Putamen (tissue), 1 donor: ENCODE measurements at regions not wholly inside any gene's neighbourhood (a gene's known extent, or its start where the extent isn't known, plus 50 kb on each side); places are given as distances from the start of the nearest gene placed in this dataset.

Experiments
- DNase-seq: peaks from one replicate; pipeline ENCODE4 v3.0.0-alpha.2; 2016; ENCODE audit warnings: low spot score

DNA sequence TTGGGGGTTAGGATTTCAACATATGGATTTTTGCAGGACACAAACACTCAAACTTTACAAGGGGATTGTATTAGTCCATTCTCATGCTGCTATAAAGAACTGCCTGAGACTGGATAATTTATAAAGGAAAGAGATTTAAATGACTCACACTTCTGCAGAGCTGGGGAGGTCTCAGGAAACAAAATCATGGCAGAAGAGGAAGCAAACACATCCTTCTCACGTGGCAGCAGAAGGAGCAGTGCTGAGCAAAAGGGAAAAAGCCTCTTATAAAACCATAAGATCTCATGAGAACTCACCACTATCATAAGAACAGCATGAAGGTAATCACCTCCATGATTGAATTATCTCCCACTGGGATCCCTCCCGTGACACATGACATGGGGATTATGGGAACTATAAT is 1183.1 kb downstream of the ZPLD1 start:
- no peak for DNase-seq

DNA sequence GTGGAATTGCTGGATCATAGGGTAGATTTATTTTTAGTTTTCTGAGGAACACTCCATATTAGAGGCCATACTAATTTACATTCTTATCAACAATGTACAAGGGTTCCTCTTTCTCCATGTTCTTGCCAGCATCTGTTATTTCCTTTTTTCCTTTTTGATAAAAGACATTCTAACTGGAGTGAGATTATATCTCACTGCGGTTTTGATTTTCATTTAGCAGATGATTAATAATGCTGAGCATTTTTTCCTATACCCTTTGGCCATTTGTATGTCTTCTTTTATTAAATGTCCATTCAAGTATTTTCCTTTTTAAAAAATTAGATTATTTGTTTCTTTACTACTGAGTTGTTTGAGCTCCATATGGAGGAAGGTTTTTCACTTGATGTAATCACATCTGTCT is 1189.5 kb downstream of the ZPLD1 start:
- DNase-seq: no peak

DNA sequence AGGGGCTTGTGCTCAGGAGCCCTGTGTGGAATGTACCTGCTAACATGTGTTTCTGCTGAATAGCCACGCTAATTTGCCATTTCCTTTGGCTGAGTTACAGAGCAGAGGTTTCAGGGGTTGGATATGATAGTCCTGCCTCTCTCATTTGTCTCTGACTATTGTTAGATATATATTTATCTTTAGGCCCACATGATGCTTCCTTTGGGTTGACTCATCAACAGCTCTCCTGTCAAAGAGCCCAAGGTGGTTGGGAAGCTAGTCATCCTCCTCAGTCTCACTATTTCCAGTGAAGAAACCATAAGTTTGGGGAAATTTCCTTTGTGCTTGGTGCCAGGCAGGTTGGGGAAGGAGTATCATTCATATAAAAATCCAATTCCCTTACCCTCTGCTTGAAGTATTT is 1194.6 kb downstream of the ZPLD1 start:
- DNase-seq: no peak

DNA sequence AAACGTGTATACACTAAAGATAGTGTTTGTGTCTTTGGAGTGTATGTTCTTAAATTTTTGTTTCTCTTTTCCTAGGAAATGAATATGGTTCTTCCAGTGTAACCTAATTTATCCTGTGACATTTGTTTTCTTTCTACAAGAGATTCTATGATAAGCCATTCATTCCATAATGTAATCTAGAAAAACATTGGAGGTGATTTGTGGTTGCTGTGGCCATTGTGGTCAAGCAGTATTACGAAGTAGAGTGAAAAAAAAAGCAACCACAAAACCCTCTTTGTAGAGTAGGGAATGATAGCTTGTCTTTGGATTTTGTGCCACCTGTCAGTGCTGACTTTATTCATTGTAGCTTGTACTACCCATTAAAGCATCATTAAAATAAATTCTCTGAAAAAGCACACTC is 1209.6 kb downstream of the ZPLD1 start:
- DNase-seq: no peak

DNA sequence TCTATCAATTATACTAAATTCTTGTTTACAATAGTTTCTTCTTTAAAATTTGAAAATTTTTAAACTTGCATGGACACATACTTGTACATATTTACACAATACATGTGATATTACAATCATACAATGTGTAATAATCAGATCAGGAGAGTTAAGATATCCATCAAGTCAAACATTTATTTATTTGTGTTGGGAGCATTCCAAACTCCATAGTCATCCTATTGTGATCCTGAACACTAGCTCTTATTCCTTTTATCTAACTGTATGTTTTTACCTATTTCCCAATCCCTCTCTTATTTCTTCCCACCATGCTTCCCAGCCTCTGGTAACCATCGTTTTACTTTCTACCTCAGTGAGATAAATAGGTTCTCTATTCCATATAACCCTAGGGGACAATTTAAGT is 1219.2 kb downstream of the ZPLD1 start:
- no peak for DNase-seq

DNA sequence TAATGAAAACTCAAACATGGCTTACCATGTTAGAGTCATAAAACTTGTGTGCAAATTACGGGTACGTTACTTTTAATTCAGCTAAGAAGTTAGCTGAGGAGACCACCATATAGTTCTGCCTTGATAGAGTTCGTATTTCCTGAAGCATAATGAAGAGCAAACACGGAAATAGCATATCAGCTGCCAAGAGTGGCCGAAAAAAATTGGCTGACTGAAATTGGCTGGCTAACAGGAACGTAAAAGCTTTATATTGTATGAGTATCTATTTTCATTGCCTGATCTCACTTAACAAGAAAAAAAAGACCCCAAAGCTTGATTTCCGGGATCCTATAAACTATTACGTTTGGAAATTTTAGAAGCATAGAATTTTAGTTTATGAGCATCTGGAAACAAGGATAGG is 1222.9 kb downstream of the ZPLD1 start:
- no peak for DNase-seq

DNA sequence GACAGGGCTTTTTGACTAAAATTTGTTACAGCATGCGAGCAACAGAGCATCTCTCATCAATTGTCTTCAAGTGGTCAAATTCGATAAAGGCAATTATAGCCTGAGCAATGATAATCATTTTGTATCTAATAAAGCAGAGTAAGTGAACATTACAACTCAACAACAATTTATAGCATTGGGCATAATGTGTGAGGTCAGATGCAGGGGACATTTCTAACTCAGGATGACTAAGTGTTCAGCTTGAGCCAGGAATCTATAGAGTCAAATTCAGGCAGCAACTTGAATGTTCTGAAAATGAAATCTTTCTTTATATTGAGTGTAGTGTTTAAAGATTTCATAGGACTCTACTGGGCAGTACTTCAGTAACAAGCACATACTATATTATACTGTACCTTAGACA is 1226.0 kb downstream of the ZPLD1 start:
- DNase-seq: no peak

DNA sequence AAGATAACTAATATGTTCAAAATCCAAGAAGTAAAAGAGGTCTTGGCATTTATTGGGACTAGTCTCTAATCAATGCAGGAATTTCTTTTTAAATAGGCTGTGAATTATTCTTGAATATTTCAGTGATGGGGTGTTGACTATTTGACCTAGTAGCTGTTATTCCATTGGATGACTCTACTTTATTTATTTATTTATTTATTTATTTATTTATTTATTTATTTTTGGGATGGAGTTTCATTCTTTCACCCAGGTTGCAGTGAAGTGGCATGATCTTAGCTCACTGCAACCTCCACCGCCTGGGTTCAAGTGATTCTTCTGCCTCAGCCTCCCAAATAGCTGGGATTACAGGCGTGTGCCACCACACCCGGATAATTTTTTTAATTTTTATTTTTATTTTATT is 1227.8 kb downstream of the ZPLD1 start:
- no peak for DNase-seq

DNA sequence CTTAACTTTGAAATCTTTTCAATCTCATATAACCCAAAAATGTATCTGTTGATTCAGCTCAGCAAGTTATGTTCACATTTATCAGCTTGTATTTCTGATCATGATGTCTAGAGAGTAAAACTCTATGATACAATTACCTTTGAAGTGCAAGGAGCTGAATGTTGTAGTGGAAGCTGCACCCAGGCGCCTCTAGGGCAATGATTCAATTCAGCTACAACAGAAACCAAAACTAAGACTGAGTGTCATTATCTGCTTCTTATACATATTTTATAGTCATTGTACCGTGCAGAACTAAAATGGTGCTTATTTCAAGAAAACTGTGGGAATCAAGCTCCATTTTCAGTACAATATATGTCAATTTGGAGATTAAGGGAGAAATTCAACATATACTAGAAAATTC is 1237.5 kb downstream of the ZPLD1 start:
- no peak for DNase-seq

DNA sequence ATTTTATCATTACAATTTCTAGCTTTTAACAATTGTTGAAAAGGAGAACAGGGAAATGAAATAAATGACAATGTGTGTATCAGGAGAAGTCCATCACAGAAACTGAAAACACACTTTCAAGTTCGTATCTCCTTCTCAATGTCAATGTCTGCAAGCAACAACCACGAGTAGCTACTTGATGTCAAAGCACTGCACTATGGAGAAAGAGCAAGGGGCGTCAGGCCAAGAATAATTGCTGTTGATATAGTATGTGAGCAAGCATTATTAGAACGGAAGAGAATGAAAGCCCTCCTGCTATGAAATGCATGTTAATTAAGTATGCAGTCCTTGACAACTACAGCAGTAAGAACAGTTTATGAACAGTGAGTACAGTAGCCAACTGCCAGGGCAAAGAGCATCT is 1250.1 kb downstream of the ZPLD1 start:
- no peak for DNase-seq

DNA sequence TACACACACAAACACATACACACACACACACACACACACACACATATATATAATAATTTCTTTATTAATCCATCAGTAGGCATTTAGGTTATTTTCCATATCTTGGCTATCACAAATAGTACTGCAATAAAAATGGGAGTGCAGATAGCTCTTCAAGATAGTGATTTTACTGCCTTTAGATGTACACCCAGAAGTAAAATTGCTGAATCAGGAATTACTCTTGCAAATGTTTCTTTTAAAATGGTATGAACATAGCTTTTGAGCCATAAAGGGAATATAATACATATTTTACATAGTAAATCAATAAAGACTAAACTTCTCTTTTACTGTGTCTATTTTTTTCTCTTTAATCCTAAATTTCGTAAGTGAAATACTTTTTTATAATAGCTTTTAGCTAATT is 1251.1 kb downstream of the ZPLD1 start:
- no peak for DNase-seq

DNA sequence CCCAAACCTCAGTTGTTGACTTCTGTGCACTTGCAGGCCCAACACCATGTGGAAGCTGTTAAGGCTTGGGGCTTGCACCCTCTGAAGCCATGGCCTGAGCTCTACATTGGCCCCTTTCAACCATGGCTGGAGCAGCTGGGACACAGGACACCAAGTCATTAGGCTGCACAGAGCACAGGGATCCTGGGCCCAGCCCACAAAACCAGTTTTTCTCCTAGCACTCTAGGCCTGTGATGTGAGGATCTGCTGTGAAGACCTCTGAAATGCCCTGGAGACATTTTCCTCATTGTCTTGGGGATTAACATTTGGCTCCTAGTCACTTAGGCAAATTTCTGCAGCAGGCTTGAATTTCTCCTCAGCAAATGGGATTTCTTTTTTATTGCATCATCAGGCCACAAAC is 1255.7 kb downstream of the ZPLD1 start:
- no peak for DNase-seq

DNA sequence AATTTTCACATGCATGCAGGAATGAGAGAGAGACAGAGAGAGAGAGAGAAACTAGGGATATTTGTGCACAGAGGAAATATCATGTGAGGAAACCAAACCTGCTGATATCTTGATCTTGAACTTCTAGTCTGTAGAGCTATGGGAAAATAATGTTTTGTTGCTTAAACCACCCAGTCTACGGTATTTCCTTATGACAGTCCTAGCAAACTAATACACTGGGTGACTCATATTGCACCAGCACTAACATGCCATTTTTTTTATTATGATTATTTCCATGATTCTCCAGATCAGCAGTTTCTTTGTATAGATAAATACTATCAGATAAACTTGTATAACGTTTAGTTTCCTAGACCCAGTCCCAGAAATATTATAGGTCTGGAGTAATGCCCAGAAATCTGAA is 1259.0 kb downstream of the ZPLD1 start:
- no peak for DNase-seq

DNA sequence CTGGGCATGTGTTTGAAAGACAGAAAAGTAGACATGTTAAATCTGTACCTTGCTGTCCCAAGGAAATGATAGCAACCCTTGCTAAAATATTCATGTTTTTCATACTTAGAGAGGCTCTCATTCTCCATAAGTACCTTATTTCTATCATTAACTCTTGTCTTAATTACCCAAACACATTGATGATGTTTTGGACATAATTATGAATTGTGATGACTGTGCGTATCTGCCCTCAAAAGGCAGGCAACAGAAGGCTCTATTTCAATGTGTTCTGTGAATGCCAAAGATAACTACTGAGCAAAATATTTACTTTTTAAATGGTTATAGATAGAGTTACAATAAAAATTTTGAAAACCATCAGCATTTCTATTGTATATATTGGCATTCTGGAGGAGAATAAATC is 1263.8 kb downstream of the ZPLD1 start:
- DNase-seq: no peak

DNA sequence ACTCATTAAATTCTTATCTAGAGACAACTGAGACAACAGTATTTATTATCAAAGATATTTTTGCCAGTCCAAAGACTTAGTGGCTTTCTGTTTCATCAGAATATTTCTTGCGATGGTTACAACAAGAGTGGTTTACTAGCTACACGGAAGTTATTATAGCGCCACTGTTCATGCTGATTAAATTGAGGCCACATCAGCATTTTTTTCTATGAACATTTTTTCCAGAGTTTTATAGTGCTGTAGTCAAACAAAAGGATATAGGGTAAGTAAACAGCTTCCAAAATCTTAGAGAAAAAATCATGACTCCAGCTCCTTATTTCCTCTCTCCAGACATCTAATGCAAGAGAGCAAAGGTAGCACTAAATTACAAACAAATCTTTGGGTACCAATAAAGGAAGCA is 1264.4 kb downstream of the ZPLD1 start:
- no peak for DNase-seq

DNA sequence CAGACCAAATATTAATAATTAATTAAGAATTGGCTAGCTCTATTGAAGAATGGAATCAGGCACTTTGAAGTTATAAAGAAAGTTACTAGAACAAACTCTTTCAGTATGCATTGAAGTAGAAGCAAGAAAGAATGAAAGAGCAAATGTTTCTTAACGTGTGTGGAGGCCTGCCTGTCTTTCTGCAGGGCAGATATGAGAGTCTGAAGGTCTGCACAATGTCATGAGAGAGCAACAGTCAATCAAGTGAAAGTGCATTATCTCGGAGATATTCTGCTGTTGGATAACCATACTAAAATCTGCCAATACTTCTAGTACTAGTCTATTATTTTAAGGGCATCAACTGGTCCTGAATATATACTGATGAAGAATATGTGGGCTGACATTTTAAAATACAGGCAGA is 1270.8 kb downstream of the ZPLD1 start:
- no peak for DNase-seq

DNA sequence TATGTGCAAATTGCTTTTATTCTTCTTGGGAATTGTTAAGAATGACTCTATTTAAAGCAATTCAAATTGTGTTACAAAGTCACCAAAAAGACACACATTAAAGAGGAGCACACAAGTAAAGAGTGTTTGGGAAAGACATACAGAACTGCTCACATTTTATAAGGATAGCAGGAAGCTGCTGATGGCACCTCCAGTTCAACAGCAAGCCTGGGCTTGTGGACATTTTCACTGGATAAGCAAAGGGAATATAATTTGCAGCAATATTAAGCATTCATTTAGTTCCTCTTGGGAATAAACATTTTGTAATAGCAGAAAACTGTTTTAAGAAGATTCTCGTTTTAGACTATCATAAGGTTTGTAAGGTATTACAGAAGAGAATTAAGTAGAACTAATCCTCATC is 1271.9 kb downstream of the ZPLD1 start:
- no peak for DNase-seq

DNA sequence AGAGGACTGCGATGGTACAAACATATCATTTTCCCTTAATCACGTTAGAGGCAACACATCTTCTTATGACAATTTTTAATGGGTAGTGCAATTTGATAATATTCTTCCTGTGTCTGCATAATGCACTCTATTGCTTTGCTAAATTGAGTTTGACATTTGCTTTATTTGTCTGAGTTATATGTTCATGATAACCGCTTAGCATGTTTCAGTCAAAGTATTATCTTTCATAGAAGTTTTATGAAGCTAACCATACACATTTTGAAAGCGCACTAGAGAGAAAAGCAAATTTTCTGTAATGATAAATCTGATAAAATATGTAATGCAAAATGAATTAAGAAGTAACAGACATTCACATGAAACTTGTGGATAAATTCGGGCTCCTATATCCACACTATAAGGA is 1276.9 kb downstream of the ZPLD1 start:
- no peak for DNase-seq

DNA sequence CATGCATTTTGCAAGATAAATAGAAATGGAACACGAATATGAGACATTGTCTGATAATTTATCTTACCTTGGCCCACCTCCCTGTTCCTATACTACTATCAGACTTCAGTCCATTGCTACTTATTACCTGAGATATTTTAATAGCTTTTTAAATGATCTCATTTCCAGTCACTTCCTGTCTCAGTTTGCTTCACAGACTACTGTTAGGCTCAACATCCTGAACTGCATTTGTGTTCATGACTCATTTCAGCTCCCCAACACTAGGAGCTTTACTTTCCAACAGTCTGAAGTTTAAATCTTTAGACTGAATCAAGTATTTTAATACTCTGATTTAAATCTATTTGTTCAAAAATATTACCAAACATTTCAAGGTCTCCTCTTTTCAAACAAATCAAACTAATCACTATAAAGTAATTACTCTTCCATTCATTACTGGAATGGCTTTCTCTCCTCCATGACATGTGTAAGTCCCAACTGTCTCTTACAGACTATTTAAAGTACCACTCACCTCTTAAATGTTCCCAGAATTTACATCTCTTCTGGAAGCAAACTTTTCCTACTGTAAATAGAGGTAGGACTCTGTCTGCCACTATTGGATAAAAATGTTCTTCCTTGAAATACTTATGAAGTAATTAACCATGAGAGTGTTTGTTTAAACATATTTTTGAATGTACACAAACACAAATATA is 1277.6 kb downstream of the ZPLD1 start:
- DNase-seq: no peak

DNA sequence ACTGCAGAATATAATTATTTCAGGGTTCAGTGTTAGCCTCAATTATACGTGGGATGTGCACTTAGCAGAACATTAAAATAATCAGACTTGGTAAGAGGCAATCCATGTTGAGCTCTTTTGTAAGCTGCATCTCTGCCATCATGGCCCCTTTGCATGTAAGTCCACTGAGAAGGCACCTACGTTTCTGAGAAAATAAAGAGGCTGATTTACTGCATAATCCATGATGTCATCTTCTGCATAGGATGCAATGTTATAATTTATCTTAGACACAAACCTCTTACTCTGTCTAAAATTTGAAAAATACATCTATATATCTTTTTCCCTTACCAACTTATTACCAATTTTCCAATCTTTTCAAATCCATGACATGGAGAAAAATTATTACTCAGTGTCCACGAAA is 1294.7 kb downstream of the ZPLD1 start:
- no peak for DNase-seq

DNA sequence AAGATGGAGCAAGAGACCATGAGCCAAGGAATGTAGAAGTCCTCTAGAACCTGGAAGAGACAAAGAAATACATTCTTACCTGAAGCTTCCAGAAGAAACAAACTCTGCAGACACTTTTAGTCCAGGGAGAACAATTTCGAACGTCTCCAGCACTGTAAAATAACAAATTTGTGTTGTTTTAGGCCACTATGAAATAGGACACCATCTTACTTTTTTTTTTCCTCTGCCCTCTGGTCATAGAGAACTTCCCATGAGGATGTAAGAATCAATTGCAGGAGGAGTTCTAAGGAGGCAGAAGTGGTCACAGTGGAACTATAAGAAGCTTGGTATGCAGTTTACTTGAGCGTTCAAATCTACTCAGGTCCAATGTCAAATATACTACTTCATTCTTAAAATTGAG is 1295.9 kb downstream of the ZPLD1 start:
- DNase-seq: no peak

DNA sequence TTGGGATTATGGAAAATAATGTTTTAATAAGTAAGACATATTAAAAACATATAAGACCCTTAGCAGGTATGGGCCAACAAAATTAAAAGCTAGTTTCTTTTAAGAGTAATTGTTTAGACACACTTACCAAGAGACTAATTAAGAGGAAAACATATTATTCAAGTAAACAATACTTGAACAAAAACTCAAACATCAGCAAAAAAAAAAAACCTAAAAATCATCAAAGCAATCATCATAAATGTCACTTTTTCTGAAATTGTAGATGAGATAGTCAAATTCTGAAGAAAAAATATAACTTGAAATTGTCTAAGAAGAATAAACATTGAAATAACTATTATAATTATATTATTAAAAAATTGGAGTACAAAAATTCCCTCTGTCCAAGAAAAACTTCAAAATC is 1318.2 kb downstream of the ZPLD1 start:
- DNase-seq: no peak

DNA sequence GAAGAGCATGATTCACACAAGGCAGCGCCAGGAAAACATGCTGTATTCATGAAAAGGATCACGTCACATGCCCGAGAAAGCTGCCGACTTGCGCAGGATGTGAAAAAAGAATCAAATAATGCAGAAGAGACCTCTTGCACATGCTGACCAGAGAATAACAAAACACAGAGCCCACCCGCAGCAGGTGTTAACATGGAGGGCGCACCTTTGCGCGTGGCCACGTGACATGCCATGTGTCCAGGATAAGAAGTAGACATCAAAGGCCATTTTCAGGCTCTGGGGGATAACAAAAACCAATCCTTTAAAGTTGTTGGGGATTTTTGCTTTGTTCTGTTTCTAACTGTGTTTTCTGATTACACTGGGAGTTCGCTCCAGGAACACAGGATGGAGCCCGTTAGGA is 1332.8 kb downstream of the ZPLD1 start:
- DNase-seq: no peak

DNA sequence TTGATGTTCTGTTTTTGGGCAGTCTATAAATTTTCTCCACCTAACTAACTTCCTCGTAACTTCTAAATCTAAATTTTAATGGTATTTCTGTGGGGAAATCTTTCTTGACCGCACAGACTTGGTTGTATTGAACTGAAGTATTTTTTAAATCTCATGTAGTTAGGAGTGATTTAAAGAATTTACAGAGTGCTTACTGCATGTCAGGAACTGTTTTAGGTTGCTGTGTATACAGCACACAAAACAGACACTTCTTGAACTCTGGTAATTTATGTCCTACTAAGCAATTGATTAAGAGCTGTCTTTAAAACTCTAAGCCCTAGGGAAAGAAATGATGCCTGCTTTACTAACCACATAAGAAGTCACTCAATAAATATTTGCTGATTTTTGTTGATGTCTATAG is 1350.2 kb downstream of the ZPLD1 start:
- no peak for DNase-seq

DNA sequence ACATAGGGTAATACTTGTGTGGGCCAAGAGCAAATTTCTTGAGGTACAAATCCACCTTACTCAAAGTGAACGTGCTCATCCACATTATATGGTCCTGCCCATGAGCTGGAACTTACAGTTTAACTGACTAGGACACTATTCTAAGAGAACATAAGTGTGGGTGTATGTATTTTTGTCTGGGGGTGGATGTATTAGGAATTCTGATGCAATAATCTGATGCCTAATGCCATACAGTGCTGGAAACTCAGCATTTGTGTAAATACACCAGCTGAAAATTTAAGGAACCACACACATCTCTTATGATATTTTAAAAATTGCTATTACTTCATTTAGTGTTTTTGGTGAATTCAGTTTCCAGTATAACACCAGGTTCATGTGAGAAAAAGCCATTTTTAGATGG is 1350.7 kb downstream of the ZPLD1 start:
- DNase-seq: no peak
